SK-N-MC (cell line): ENCODE measurements at regions not wholly inside any gene's neighbourhood (a gene's known extent, or its start where the extent isn't known, plus 50 kb on each side); places are given as distances from the start of the nearest gene placed in this dataset.

Source experiments
- EZH2 ChIP-seq: fragments of 200-600 bp; sonication (generic); IDR thresholded peaks from one replicate; pipeline ENCODE4 v1.6.1; 2017; ENCODE audit warnings: antibody characterized with exemption
- FOXP2 ChIP-seq: optimal IDR thresholded peaks from 2 replicates; pipeline ENCODE3; 2011; ENCODE audit warnings: mild to moderate bottlenecking, moderate library complexity; ENCODE audit not compliant: insufficient read depth; ENCODE audit errors: extremely low read length, control extremely low read depth
- POLR2AphosphoS5 ChIP-seq: IDR thresholded peaks from 2 replicates; pipeline ENCODE4 v1.6.1; 2012; ENCODE audit warnings: mild to moderate bottlenecking, low read depth, low read length, borderline replicate concordance

GRCh38 chr18:37720663-37721062, 155.1 kb upstream of the CELF4 start:
- TF ChIP-seq POLR2AphosphoS5 (no peak), EZH2 (no peak), FOXP2 (no peak)
